Stimulated activated CD4-positive, alpha-beta T cell treated with anti-CD3 and anti-CD28 coated beads, Interleukin-1b, Interleukin-23, amount 100 ng/mL, for 48 hours (primary cell): ENCODE measurements at regions not wholly inside any gene's neighbourhood (a gene's known extent, or its start where the extent isn't known, plus 50 kb on each side); places are given as distances from the start of the nearest gene placed in this dataset.
"Not testable (repeated sequence)": the region's sequence is repeated elsewhere in the genome, so short reads cannot be mapped to it uniquely, and the experiment has no call there.

Experiments
- DNase-seq: peaks from one replicate; pipeline ENCODE4 v3.0.0-alpha.2; 2020

GRCh38 chr7:16369855-16370254 lies 51.5 kb downstream of the CRPPA start:
- DNase-seq, result no peak

GRCh38 chr7:16369309-16369708 lies 52.0 kb downstream of the CRPPA start:
- not testable (repeated sequence) for DNase-seq

GRCh38 chr7:16368885-16369284 lies 52.5 kb downstream of the CRPPA start:
- no peak for DNase-seq

GRCh38 chr7:16367115-16367514 lies 54.2 kb downstream of the CRPPA start:
- no peak for DNase-seq

- no peak for DNase-seq
Observed at GRCh38 chr7:16365952-16366351, 55.4 kb downstream of the CRPPA start.

GRCh38 chr7:16365177-16365576 lies 56.2 kb downstream of the CRPPA start:
- DNase-seq, result no peak

GRCh38 chr7:16359216-16359615 lies 62.1 kb downstream of the CRPPA start:
- no peak for DNase-seq

- no peak for DNase-seq
Observed at GRCh38 chr7:16357921-16358320, 63.4 kb downstream of the CRPPA start.

GRCh38 chr7:16357474-16357873 lies 63.9 kb downstream of the CRPPA start:
- no peak for DNase-seq

- no peak for DNase-seq
Observed at GRCh38 chr7:16356301-16356958, 64.9 kb downstream of the CRPPA start.

- no peak for DNase-seq
Observed at GRCh38 chr7:16354573-16354972, 66.8 kb downstream of the CRPPA start.

- no peak for DNase-seq
Observed at GRCh38 chr7:16353226-16353625, 68.1 kb downstream of the CRPPA start.

GRCh38 chr7:16350634-16351033 lies 70.7 kb downstream of the CRPPA start:
- DNase-seq, result no peak

- no peak for DNase-seq
Observed at GRCh38 chr7:16348251-16348650, 73.1 kb downstream of the CRPPA start.

GRCh38 chr7:16347827-16348192 lies 73.5 kb downstream of the CRPPA start:
- no peak for DNase-seq

GRCh38 chr7:16347066-16347826 lies 74.1 kb downstream of the CRPPA start:
- no peak for DNase-seq

GRCh38 chr7:16345979-16346958 lies 75.1 kb downstream of the CRPPA start:
- no peak for DNase-seq

GRCh38 chr7:16344927-16345326 lies 76.4 kb downstream of the CRPPA start:
- DNase-seq, result no peak

GRCh38 chr7:16343612-16344011 lies 77.7 kb downstream of the CRPPA start:
- no peak for DNase-seq

- DNase-seq, result no peak
Observed at GRCh38 chr7:16338065-16338464, 83.3 kb downstream of the CRPPA start.

- DNase-seq, result no peak
Observed at GRCh38 chr7:16326106-16326505, 95.2 kb downstream of the CRPPA start.

- DNase-seq, result no peak
Observed at GRCh38 chr7:16323313-16323712, 98.0 kb downstream of the CRPPA start.

GRCh38 chr7:16320099-16320660 lies 101.2 kb downstream of the CRPPA start:
- no peak for DNase-seq
